Tibial nerve (tissue), 4 donors: ENCODE measurements at regions not wholly inside any gene's neighbourhood (a gene's known extent, or its start where the extent isn't known, plus 50 kb on each side); places are given as distances from the start of the nearest gene placed in this dataset.

Experiments
- DNase-seq, 2 donors: peaks; one replicate each; pipeline ENCODE4 v3.0.0-alpha.2; 2019; ENCODE audit warnings: low spot score in 2 of 2
- H3K27ac ChIP-seq, 4 donors: fragments of 200-600 bp; sonication (generic) in 3 of 4; one replicate each; pipeline ENCODE4 v1.5.1; 2017 to 2019; ENCODE audit warnings: mild to moderate bottlenecking in 1 of 4
- H3K27me3 ChIP-seq, 2 donors: fragments of 200-600 bp; sonication (generic) in 1 of 2; one replicate each; pipeline versions ENCODE4 v1.5.1 to v1.6.0; 2017 to 2019
- H3K36me3 ChIP-seq, 3 donors: fragments of 200-600 bp; sonication (generic); one replicate each; pipeline ENCODE4 v1.5.1; 2018 to 2019
- H3K4me1 ChIP-seq, 4 donors: fragments of 200-600 bp; sonication (generic) in 3 of 4; one replicate each; pipeline ENCODE4 v1.5.1; 2017 to 2019
- H3K4me3 ChIP-seq, 4 donors: fragments of 200-600 bp; sonication (generic) in 3 of 4; one replicate each; pipeline ENCODE4 v1.5.1; 2017 to 2019; ENCODE audit warnings: mild to moderate bottlenecking in 1 of 4, moderate library complexity in 1 of 4
- H3K9me3 ChIP-seq, 4 donors: fragments of 200-600 bp; sonication (generic) in 3 of 4; one replicate each; pipeline ENCODE4 v1.5.1; 2017 to 2019
- EP300 ChIP-seq, 2 donors: sonication (generic); formaldehyde crosslinking; IDR thresholded peaks; one replicate each; pipeline ENCODE4 v1.6.1; 2017; ENCODE audit warnings: antibody characterized with exemption in 2 of 2, mild to moderate bottlenecking in 1 of 2
- POLR2A ChIP-seq, 2 donors: fragments of 450-650 bp; IDR thresholded peaks; one replicate each; pipeline ENCODE4 v1.6.1; 2017; ENCODE audit warnings: antibody characterized with exemption in 2 of 2, mild to moderate bottlenecking in 2 of 2, moderate library complexity in 2 of 2
- WGBS, 2 donors: methylation state at CpG; one replicate each; pipeline ENCODE4 v1.1.5; 2018; 5-methylcytosine and 5-hydroxymethylcytosine counted together
- TF ChIP-seq, protein P1 (sequence below), 5 experiments: fragments of 200-600 bp in 3 of 5; fragments of 450-650 bp in 2 of 5; sonication (generic) in 3 of 5; IDR thresholded peaks; one replicate each; pipeline ENCODE4 v1.5.1; 2016 to 2019; ENCODE audit warnings: antibody characterized with exemption in 5 of 5, mild to moderate bottlenecking in 3 of 5, moderate library complexity in 2 of 5

DNA sequence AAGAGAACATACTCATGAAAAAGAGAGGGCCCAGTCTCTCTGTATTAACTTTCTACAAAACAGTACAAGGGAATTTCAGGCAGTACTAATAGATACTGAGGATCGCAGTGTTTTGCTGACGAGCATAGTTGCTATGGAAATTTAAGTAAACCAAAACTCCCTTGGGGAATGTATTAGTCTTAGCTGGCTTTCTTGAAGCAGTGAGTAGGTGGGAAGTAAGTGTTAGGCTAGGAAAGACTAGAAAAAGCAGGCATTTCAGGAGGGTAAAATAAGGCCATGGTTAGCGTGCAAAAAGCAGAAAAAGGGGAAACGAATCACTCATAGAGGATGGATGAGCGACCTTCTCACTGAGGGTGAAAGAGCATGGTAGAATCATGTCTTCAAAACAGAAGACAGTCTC lies 84.3 kb upstream of the ACTBL2 start:
- Histone ChIP-seq H3K36me3 (no peaks in the 10 kb centered on the region), H3K27ac (no peak overlapping the region), H3K9me3 (no peaks in the 10 kb centered on the region), H3K27me3 (no peaks in the 10 kb centered on the region), H3K4me3 (no peak overlapping the region), H3K4me1 (peaks cover 0 to 24% (median 7%) of the 10 kb centered on the region in 4 donors)
- TF ChIP-seq EP300 (IDR thresholded peaks at IDR 0.05), result no peak
- TF ChIP-seq, protein P1, sequence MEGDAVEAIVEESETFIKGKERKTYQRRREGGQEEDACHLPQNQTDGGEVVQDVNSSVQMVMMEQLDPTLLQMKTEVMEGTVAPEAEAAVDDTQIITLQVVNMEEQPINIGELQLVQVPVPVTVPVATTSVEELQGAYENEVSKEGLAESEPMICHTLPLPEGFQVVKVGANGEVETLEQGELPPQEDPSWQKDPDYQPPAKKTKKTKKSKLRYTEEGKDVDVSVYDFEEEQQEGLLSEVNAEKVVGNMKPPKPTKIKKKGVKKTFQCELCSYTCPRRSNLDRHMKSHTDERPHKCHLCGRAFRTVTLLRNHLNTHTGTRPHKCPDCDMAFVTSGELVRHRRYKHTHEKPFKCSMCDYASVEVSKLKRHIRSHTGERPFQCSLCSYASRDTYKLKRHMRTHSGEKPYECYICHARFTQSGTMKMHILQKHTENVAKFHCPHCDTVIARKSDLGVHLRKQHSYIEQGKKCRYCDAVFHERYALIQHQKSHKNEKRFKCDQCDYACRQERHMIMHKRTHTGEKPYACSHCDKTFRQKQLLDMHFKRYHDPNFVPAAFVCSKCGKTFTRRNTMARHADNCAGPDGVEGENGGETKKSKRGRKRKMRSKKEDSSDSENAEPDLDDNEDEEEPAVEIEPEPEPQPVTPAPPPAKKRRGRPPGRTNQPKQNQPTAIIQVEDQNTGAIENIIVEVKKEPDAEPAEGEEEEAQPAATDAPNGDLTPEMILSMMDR (IDR thresholded peaks at IDR 0.05), result no peak
- no peak for DNase-seq
- WGBS, 2 donors, result 52 to 67% methylated on average over 5 of the region's 5 CpGs

DNA sequence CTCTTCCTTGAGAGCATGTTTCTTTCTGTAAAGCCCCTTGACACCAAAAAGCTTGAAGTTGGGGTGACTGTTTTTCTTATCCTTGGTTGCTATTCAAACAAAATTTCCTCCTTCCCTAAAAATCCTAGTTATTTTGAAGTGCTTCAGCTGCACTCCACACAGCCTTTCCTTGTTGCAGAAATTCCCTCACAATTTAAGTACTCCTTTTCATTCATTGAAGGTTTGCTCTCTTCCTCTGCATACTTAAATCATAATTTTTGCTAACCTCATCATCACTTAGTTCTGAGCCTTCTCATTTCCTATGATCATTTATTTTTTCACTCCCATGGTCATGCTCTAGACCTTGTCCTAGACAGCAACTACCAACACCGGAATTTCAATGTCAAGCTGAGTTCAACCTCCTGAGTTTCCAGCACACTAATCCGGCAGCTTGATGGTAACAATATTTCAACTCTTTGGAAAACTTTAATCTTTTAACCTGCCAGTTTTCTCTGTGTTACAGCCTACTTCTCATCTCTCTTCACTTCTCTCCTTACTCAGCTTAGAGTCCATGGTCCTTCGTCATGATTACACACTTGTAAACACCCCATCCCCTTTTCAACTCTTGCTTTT lies 78.7 kb upstream of the ACTBL2 start:
- Histone ChIP-seq H3K4me1 (peaks cover 0 to 8% (median under 1%) of the 10 kb centered on the region in 4 donors), H3K4me3 (no peak overlapping the region), H3K27me3 (no peaks in the 10 kb centered on the region), H3K36me3 (no peaks in the 10 kb centered on the region), H3K27ac (no peak overlapping the region), H3K9me3 (no peaks in the 10 kb centered on the region)
- TF ChIP-seq EP300 (IDR thresholded peaks at IDR 0.05) (no peak), POLR2A (IDR thresholded peaks at IDR 0.05) (no peak)
- TF ChIP-seq, protein P1 (IDR thresholded peaks at IDR 0.05), result no peak
- no peak for DNase-seq
- WGBS, 2 donors, result 51 to 55% methylated on average over 3 of the region's 3 CpGs

DNA sequence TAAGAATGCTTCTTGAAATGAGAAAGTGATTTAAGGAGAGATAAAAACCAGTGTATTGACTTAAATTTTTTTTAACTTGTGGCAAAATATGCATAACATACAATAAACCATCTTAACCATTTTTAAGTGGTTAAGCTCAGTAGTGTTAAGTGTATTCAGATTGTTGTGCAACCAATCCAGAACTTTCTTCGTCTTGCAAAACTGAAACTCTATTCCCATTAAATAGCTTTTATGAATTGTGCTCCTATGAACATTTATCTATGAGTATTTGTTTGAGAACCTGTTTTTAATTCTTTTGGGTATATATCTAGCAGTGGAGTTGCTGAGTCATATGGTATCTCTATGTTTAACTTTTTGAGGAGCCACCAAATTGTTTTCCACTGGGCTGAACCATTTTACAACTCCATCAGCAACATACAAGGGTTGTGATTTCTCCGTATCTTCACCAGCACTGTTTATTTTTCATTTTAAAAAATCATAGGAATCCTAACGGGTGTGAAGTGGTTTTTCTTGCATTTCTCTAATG lies 76.6 kb upstream of the ACTBL2 start:
- Histone ChIP-seq H3K4me1 (peaks cover 0 to 9% (median 0%) of the 10 kb centered on the region in 4 donors), H3K27ac (no peak overlapping the region), H3K4me3 (no peak overlapping the region), H3K9me3 (no peaks in the 10 kb centered on the region), H3K36me3 (no peaks in the 10 kb centered on the region), H3K27me3 (no peaks in the 10 kb centered on the region)
- WGBS, 2 donors, result 91 to 93% methylated on average over 3 of the region's 3 CpGs
- TF ChIP-seq, protein P1 (IDR thresholded peaks at IDR 0.05), result no peak
- TF ChIP-seq POLR2A (IDR thresholded peaks at IDR 0.05) (no peak), EP300 (IDR thresholded peaks at IDR 0.05) (no peak)
- no peak for DNase-seq

DNA sequence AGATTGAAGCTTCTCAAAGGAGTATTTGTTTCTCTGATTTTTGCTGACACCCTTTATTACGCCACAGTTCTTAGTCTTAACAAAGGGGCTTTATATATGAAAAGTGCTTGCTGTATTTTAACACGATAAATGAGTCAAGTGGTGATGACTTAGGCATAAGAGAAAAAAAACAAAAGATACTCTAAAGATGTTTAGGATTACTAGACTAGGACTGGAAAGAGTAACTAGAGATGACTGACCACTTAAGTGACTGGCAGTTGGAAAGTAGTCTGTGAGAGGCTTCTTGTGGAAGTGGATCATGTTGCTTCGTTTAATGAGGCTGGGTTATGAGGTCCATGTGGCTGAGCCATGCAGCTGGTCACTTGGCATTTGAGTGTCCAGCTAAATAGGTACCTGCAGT lies 69.4 kb upstream of the ACTBL2 start:
- Histone ChIP-seq H3K9me3 (peaks cover 0 to 5% (median 0%) of the 10 kb centered on the region in 4 donors), H3K27ac (peak overlapping the region; percentile 32 to 86 (median 60)), H3K4me3 (no peak overlapping the region), H3K36me3 (no peaks in the 10 kb centered on the region), H3K27me3 (no peaks in the 10 kb centered on the region), H3K4me1 (peaks cover 0 to 23% (median 12%) of the 10 kb centered on the region in 4 donors)
- DNase-seq, result no peak
- 37 to 53% methylated on average over 3 of the region's 3 CpGs for WGBS, 2 donors
- TF ChIP-seq POLR2A (IDR thresholded peaks at IDR 0.05), result no peak
- TF ChIP-seq, protein P1 (IDR thresholded peaks at IDR 0.05), result no peak
- peak in 1 of 2 donors; percentile 62 for TF ChIP-seq EP300 (IDR thresholded peaks at IDR 0.05)

DNA sequence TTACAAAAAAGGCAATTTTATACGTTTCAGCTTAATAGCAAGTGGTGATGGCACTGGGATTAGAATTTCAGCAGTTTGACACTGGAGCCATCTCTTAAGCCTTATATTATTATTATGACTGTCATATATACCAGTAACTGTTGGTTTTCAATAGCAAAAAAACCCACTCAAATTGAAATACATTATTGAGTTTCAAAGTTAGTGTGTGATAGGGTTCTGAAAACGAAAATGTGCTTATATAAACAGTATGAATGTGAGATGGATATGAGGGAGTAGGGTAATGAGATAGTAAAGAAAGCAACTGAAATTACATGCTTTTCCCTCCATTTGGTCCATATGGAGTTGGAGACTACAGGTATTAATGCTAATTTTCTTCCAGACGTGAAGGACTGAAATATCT lies 68.6 kb upstream of the ACTBL2 start:
- Histone ChIP-seq H3K27me3 (no peaks in the 10 kb centered on the region), H3K27ac (peak overlapping the region; percentile 32 to 86 (median 60)), H3K4me3 (no peak overlapping the region), H3K4me1 (peaks cover 0 to 22% (median 12%) of the 10 kb centered on the region in 4 donors), H3K9me3 (peaks cover 0 to 5% (median 0%) of the 10 kb centered on the region in 4 donors), H3K36me3 (no peaks in the 10 kb centered on the region)
- WGBS, 2 donors, result 53 to 57% methylated on average over 3 of the region's 3 CpGs
- no peak for DNase-seq
- TF ChIP-seq EP300 (IDR thresholded peaks at IDR 0.05) (no peak), POLR2A (IDR thresholded peaks at IDR 0.05) (no peak)
- TF ChIP-seq, protein P1 (IDR thresholded peaks at IDR 0.05), result no peak
